ENCODE measurements at regions not wholly inside any gene's neighbourhood (a gene's known extent, or its start where the extent isn't known, plus 50 kb on each side); places are given as distances from the start of the nearest gene placed in this dataset.
"Not testable (repeated sequence)": the region's sequence is repeated elsewhere in the genome, so short reads cannot be mapped to it uniquely, and the experiment has no call there.

DNA sequence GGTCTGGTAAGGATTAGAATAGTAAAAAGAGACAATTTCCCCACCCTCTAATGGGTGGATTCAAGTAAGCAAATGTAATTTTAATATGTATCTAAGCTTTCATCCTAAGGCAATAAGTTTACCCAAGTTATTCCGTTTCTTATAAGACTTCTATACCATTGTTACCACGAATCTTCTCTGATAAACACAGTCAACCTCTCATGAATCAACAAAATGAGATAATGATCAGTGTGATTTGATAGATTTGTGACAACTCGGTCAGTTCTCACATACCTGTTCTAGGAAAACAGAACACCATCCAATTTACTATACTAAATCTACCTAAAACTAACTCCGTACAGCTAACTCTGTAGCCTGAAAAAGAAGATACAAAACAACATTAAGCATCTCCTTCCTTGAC, 342.1 kb downstream of the TBL1XR1 start:
- DNase-seq (ENCODE audit: low spot score): no peak
- TF ChIP-seq, protein P1, sequence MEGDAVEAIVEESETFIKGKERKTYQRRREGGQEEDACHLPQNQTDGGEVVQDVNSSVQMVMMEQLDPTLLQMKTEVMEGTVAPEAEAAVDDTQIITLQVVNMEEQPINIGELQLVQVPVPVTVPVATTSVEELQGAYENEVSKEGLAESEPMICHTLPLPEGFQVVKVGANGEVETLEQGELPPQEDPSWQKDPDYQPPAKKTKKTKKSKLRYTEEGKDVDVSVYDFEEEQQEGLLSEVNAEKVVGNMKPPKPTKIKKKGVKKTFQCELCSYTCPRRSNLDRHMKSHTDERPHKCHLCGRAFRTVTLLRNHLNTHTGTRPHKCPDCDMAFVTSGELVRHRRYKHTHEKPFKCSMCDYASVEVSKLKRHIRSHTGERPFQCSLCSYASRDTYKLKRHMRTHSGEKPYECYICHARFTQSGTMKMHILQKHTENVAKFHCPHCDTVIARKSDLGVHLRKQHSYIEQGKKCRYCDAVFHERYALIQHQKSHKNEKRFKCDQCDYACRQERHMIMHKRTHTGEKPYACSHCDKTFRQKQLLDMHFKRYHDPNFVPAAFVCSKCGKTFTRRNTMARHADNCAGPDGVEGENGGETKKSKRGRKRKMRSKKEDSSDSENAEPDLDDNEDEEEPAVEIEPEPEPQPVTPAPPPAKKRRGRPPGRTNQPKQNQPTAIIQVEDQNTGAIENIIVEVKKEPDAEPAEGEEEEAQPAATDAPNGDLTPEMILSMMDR (IDR thresholded peaks at IDR 0.05; ENCODE audit: extremely low read depth, missing control alignments): no peak

DNA sequence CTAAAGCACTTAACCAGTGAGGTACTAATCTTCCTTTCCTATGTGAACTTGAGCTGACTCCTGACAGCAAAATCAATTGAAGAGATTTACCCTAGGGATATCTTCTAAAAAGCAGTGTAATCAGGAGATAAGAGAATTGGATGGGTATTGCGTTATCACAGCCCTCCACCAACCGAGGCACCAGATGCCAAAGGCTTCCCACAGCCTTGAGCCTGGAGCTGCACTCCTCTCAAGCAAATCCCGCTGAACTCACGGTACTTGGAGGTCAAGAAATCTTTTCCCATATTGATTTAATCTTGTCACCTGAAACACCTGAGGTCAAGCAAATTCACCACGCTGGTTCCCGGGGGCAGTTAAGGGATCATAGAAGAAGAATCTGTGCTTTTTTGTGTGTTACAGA, 346.8 kb downstream of the TBL1XR1 start:
- no peak for DNase-seq (ENCODE audit: low spot score)
- TF ChIP-seq, protein P1 (IDR thresholded peaks at IDR 0.05; ENCODE audit: extremely low read depth, missing control alignments): no peak

DNA sequence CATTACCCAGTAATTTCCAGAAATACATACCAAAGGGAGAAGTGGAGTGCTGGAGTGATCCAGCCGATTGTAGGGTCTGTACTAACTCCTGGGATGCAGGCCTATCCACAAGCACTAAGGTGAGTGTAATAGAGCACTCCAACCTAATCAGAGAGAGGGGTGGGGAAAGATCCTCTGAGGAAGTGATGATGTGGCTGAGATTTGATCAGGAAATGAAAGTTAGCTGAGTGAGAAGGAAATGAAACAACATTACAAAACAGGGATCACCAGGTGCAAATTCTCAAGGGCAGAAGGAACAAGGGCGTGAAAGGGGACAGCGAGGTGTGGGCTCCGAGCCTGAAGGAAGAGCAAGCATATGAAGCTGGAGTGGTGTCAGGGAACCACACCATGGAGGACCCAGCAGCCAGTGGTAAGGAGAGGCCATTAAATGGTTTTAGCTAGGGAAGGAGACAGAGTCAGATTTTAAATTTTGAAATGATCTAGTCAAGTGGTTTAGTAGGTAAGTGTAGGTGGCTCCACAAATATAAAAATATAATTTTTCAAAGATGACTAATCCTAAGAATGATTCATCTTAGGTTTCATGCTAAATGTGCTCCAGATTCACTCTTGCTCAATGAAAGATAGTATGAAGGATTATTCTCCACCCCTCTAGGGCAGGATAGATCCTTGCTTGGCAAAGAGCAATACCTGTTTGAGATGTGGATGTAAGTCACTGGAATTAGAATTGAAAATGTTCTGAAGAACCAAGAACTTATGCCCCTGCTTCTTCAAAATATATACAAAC, 348.7 kb downstream of the TBL1XR1 start:
- DNase-seq (ENCODE audit: low spot score): no peak
- TF ChIP-seq, protein P1 (IDR thresholded peaks at IDR 0.05; ENCODE audit: extremely low read depth, missing control alignments): no peak

DNA sequence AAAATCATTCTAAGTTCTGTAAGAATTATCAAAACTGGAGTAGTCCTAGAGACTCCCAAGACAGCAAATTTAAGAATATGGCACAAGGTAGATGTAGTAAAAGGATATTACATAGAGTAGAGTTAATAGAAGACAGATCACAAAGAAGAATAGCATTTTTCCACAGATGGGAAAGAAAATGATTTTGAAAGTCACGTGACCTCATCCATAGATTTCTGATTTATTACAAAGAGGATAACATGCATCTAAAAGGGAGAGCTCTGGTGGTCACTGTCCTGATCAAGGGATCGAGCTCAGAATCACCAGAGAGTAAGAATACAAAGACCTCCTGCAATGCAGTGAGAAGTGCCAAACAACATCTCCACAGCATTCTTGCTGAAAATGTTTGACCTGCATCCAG, 354.4 kb downstream of the TBL1XR1 start:
- DNase-seq (ENCODE audit: low spot score): no peak
- TF ChIP-seq, protein P1 (IDR thresholded peaks at IDR 0.05; ENCODE audit: extremely low read depth, missing control alignments): no peak

DNA sequence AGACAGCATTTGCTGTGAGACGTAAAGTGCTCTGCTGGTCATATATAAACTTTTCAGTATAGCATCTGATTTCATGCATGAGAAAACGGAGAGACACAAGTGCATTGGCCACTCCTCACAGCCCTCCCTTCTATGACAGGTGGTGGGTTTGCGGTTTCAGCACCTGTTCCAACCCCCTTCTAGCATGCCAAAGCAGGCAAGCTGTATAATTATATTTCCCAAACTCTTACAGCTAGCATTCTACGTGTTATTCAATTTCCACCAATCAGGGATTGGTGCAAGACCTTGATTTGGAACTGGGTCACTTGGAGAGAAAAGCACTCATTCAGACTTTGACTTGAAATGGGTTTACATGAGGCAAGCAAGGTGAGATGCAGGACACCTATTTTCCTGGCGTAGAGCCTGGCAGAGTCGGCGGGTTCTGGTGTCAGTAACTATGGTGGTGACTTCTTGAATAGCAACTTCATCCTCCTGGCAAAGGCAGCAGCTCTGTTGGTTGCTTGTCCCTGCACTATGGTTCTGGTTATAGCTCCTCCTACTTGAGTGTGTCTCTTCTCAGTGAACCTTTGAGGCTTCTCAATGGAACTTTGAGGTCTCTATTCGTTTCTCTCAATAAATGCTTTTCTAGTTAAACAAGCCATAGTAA, 356.5 kb downstream of the TBL1XR1 start:
- TF ChIP-seq, protein P1 (IDR thresholded peaks at IDR 0.05; ENCODE audit: extremely low read depth, missing control alignments): no peak

DNA sequence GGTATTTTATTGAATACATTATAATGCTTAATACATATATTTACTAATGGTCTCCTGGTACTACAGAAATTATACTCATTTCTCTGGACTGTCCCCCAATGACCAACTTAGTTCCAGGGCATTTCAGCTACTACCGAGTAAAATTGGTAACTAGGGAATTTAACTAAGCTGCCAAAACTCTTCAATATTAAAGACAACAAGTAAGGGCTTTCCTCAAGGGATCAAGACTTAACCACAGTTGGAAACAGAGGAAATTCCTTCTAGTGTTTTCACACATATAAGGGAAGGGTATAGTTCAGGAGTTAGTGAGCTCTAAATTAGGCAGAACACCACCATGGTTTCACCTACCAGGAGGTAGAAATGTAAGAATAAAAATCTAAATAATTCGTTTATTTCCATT, 357.4 kb downstream of the TBL1XR1 start:
- DNase-seq (ENCODE audit: low spot score): no peak

More for the DNA sequence above, 356.5 kb downstream of the TBL1XR1 start:
- no peak for DNase-seq (ENCODE audit: low spot score)

DNA sequence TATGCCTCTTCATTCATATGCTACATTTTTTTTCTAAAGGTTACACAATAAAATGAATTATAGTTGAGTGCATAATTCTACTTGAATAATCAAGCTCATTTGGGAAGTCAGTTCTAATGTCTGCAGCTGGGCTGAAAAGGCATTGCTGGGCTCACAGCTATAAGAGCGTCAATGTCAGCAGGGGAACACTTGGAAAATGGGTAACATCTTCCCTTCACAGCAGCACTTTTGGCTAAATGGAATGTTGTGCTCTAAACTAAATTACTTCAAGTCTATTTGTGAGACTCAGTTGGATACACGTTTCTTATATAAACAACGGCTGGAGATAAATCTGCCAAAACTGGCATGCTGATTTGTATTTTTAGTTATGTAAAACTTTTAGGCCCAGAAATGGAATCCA, 357.8 kb downstream of the TBL1XR1 start:
- DNase-seq (ENCODE audit: low spot score): no peak
- TF ChIP-seq, protein P1 (IDR thresholded peaks at IDR 0.05; ENCODE audit: extremely low read depth, missing control alignments): no peak

More for the DNA sequence above, 357.4 kb downstream of the TBL1XR1 start:
- TF ChIP-seq, protein P1 (IDR thresholded peaks at IDR 0.05; ENCODE audit: extremely low read depth, missing control alignments): no peak

DNA sequence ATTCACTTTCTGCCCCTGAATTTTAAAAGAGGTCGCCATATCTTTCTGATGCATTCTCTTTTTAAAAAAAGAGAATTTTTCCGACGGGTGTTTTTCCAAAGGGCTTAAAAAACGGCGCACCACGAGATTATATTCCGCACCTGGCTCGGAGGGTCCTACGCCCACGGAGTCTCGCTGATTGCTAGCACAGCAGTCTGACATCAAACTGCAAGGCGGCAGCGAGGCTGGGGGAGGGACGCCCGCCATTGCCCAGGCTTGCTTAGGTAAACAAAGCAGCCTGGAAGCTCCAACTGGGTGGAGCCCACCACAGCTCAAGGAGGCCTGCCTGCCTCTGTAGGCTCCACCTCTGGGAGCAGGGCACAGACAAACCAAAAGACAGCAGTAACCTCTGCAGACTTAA, 370.0 kb downstream of the TBL1XR1 start:
- DNase-seq (ENCODE audit: low spot score): not testable (repeated sequence)
